T-helper 17 cell (primary cell): ENCODE measurements at regions not wholly inside any gene's neighbourhood (a gene's known extent, or its start where the extent isn't known, plus 50 kb on each side); places are given as distances from the start of the nearest gene placed in this dataset.

Experiments used
- ATAC-seq: fragments of 150-1000 bp; cut with Tn5 transposase; 2 replicates; pipeline ENCODE4 v1.10.0; 2021; ENCODE audit warnings: mild to moderate bottlenecking, moderate library complexity
- DNase-seq, 3 donors: peaks; one replicate each; pipeline versions ENCODE4 v3.0.0 to v3.0.0-alpha.2; 2020 to 2021
- H3K9me3 ChIP-seq: one replicate; pipeline ENCODE4 v1.7.0; 2013; ENCODE audit warnings: low read length, mild to moderate bottlenecking; ENCODE audit not compliant: control insufficient read depth, poor library complexity, severe bottlenecking
- H3K27ac Mint-ChIP-seq: one replicate; pipeline ENCODE4 v1.8.0; 2022; ENCODE audit warnings: mild to moderate bottlenecking, moderate library complexity, mixed read lengths
- H3K27me3 Mint-ChIP-seq: one replicate; pipeline ENCODE4 v1.8.0; 2022; ENCODE audit warnings: mixed read lengths
- H3K36me3 Mint-ChIP-seq: one replicate; pipeline ENCODE4 v1.8.0; 2022; ENCODE audit warnings: low read depth, mixed read lengths
- H3K4me1 Mint-ChIP-seq: one replicate; pipeline ENCODE4 v1.8.0; 2022; ENCODE audit warnings: mild to moderate bottlenecking, mixed read lengths
- H3K4me3 Mint-ChIP-seq: one replicate; pipeline ENCODE4 v1.8.0; 2022; ENCODE audit warnings: mild to moderate bottlenecking, moderate library complexity, mixed read lengths

DNA sequence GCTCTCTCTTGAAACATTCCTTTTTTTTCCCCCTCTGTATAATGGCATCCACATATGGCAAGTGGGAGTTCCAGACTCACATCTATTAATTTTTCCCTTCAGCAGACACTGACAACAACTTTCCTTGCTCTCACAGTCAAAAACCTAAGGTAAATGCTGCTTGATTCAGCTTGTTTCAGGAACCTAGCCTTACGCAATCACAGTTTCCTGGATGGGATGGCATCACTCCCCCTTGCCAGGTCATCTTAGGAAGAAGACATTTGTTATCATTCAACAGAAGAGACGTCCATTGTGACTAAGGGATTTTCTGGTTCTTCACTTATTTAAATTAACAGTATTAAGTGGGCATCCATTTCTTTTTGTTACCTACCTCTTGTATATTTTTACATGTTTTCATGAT lies 112.0 kb upstream of the PDGFD start:
- no peaks in the 10 kb centered on the region for H3K9me3 ChIP-seq
- Mint-ChIP-seq H3K27ac (no peak overlapping the region), H3K27me3 (no peaks in the 10 kb centered on the region), H3K4me3 (no peak overlapping the region), H3K36me3 (no peaks in the 10 kb centered on the region), H3K4me1 (no peaks in the 10 kb centered on the region)
- DNase-seq (no peak), ATAC-seq (no peak)

DNA sequence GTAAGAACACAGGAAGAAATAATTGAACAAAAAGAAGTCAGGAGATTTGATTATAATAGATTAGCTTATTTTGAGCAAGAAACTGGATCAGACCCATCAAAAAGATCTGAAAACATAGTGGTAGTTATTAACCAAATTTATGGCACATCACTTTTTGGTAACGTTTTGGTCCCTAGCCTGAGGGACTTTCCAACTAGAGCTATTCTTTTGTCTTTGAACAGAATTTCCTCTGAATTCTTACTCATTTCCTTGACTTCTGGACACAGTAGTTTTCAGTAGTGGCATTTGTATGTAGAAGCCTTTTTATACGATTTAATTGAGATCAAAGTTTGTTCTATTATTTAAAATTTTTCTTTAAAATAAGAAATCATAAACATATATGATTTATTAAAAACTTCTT lies 96.5 kb upstream of the PDGFD start:
- Mint-ChIP-seq H3K27ac (no peak overlapping the region), H3K4me3 (no peak overlapping the region), H3K4me1 (no peaks in the 10 kb centered on the region), H3K36me3 (no peaks in the 10 kb centered on the region), H3K27me3 (no peaks in the 10 kb centered on the region)
- ATAC-seq (no peak), DNase-seq (no peak)
- H3K9me3 ChIP-seq, result no peaks in the 10 kb centered on the region

DNA sequence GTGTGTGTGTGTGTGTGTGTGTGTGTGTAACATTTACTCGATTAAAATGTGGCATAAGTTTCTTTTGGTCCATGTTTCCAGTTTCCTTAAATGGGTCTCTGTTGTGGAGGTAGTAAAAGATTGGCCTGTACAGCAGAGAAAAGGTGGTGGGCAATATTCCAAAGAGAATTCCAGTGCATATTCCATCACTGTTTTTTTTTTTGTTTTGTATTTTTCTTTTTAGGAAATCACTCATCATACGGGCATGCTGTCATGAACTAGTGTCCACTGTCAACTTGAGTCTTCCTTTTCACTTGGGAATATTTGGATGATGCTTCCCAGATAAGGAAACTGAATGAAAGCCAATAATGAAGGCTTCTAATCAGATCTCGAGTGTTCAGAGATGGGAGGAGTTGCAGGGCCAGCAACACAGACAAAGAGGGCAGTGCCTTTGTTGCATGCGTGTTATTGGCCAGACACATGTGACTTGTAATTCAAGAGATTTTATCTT lies 95.2 kb upstream of the PDGFD start:
- H3K4me1 Mint-ChIP-seq, result no peaks in the 10 kb centered on the region
- no peaks in the 10 kb centered on the region for H3K9me3 ChIP-seq
- H3K36me3 Mint-ChIP-seq, result no peaks in the 10 kb centered on the region
- H3K4me3 Mint-ChIP-seq, result no peak overlapping the region
- no peak for ATAC-seq
- no peak overlapping the region for H3K27ac Mint-ChIP-seq
- DNase-seq, result no peak
- no peaks in the 10 kb centered on the region for H3K27me3 Mint-ChIP-seq

DNA sequence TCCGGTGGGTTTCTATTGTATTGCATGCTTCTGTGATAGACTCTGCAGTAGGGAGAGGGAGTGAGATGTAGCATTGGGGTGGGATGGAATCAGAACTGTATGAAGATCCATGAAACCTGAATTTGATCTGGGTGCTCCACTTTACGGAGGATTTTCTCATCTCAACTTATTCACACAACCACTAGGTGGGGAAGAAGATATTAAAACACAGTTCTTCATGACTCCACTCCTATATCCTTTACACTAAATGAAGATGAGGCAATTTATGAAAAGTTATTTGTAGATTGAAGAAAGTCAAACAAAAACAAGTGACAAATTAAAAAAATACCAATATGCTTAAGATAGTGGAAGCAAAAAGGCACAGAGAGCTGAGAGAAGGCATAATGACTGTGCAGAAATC lies 92.6 kb upstream of the PDGFD start:
- Mint-ChIP-seq H3K4me1 (no peaks in the 10 kb centered on the region), H3K4me3 (no peak overlapping the region), H3K36me3 (no peaks in the 10 kb centered on the region), H3K27ac (no peak overlapping the region), H3K27me3 (no peaks in the 10 kb centered on the region)
- DNase-seq (no peak), ATAC-seq (no peak)
- H3K9me3 ChIP-seq, result no peaks in the 10 kb centered on the region

DNA sequence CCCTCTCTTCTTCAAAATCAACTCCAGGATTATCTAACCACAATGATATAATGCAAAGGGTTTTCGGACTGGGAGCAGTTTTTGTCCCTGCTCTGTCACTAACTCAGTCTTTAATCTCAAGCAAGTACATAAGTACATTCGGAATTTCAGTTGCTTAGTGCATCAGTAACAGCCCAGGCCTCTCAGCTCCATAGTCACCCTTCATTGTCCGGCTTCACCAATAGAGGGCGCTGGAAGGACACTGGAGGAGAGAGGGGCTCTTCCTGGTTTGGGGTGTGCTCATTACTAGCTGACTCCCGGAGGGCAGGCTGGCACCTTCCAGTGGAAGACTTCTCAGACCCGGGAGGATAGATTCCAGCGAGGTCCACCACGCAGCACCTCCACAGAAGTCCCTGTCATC lies 90.4 kb upstream of the PDGFD start:
- Mint-ChIP-seq H3K27ac (no peak overlapping the region), H3K27me3 (no peaks in the 10 kb centered on the region), H3K4me1 (no peaks in the 10 kb centered on the region), H3K36me3 (no peaks in the 10 kb centered on the region), H3K4me3 (no peak overlapping the region)
- ATAC-seq (no peak), DNase-seq (no peak)
- H3K9me3 ChIP-seq, result no peaks in the 10 kb centered on the region

DNA sequence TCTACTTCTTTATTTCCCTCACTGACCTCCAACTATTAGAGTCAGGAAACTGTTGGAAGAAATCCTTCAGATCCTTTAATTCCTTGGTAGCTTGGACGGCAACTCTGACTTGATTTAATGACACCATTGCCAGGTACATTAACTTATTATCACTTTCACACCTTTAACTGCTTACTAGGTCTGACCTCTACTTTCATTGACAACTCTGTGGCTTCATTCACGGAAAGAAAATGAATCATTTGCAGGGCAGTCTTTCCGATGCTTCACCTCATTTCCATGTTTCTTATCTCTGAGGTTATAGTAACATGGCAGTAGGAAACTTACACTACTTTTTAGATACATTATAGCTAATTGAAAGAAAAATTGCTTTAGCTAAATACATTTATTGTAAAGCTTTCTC lies 82.6 kb upstream of the PDGFD start:
- no peaks in the 10 kb centered on the region for H3K4me1 Mint-ChIP-seq
- DNase-seq, result no peak
- no peaks in the 10 kb centered on the region for H3K9me3 ChIP-seq
- no peak overlapping the region for H3K27ac Mint-ChIP-seq
- ATAC-seq, result no peak
- H3K27me3 Mint-ChIP-seq, result no peaks in the 10 kb centered on the region
- no peaks in the 10 kb centered on the region for H3K36me3 Mint-ChIP-seq
- H3K4me3 Mint-ChIP-seq, result no peak overlapping the region

DNA sequence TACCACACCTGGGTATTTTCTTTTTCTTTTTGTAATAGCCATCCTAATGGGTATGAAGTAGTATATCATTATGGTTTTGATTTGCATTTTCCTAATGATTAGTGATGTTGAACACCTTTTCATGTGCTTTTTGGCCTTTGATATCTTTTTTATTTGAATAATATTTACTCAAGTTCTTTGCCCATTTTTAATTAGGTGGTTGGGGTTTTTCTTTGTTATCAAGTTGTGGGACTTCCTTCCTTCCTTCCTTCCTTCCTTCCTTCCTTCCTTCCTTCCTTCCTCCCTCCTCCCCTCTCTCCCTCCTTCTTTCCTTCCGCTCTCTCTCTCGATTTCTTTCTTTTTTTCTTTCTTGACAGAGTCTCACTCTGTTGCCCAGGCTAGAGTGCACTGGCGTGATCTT lies 75.0 kb upstream of the PDGFD start:
- H3K4me1 Mint-ChIP-seq, result no peaks in the 10 kb centered on the region
- DNase-seq (no peak), ATAC-seq (no peak)
- peaks cover 5% of the 10 kb centered on the region for H3K27me3 Mint-ChIP-seq
- no peak overlapping the region for H3K4me3 Mint-ChIP-seq
- no peaks in the 10 kb centered on the region for H3K36me3 Mint-ChIP-seq
- H3K9me3 ChIP-seq, result no peaks in the 10 kb centered on the region
- H3K27ac Mint-ChIP-seq, result no peak overlapping the region

DNA sequence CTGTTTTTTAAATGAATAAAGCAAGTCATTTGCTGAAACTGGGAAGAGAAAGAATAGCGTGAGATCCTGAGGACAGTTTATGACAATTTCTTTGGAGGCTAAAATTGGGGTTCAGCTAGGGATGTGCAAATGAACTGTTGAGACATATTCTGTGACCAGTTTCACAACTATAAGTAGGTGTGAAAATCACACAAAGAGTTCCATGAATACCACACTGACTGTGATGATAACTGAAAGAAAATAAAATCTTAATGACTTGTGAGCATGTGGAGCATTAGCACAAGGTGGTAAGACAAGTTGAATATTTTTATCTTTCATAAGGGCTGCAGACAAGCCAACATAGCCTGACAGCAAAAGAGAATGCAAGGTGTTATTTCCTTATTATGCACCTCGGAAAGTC lies 61.1 kb upstream of the PDGFD start:
- H3K27ac Mint-ChIP-seq, result no peak overlapping the region
- no peak overlapping the region for H3K4me3 Mint-ChIP-seq
- H3K27me3 Mint-ChIP-seq, result peaks cover 6% of the 10 kb centered on the region
- H3K36me3 Mint-ChIP-seq, result no peaks in the 10 kb centered on the region
- no peaks in the 10 kb centered on the region for H3K9me3 ChIP-seq
- no peak for ATAC-seq
- DNase-seq, result no peak
- no peaks in the 10 kb centered on the region for H3K4me1 Mint-ChIP-seq

DNA sequence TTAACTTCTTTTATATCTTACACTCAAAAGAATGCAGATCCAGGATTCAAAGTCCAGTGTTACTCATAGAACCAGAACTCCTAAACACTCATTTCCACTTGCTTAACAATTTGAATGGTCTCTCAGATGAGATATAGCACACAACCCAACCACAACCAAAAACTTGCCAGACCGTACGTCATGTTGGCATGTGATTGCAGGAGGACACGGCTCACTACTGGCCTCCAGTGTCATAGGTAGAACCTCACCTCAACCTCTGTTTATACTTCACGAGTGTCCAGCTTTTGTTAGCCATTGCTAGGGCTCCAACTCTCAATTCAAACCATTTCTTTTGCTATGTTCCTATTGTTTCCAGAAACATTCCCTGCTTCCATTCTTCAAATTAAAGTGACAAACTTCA lies 58.5 kb upstream of the PDGFD start:
- ATAC-seq (no peak), DNase-seq (no peak)
- Mint-ChIP-seq H3K4me1 (no peaks in the 10 kb centered on the region), H3K27me3 (peaks cover 6% of the 10 kb centered on the region), H3K36me3 (no peaks in the 10 kb centered on the region), H3K27ac (no peak overlapping the region), H3K4me3 (no peak overlapping the region)
- no peaks in the 10 kb centered on the region for H3K9me3 ChIP-seq

DNA sequence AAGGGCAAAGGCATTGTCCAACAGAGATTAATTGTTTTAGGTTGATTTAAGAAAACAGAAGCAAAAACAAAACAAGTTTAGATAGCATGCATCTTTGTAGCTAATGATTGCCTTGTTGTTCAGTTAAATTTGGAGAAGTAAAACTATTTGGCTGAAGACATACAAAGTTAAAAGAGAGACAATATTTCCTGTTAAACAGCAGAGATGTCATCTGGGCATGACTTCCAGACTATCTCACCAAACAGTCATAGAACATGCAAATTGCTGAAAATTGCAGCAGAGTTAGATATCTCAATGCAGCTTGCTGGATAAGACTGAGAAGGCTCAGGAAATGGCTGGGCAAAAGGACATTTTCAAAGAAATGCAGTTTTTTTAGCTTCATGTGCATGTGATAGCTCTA lies 57.5 kb upstream of the PDGFD start:
- Mint-ChIP-seq H3K4me3 (no peak overlapping the region), H3K27me3 (peaks cover 6% of the 10 kb centered on the region), H3K27ac (no peak overlapping the region), H3K4me1 (no peaks in the 10 kb centered on the region), H3K36me3 (no peaks in the 10 kb centered on the region)
- H3K9me3 ChIP-seq, result no peaks in the 10 kb centered on the region
- DNase-seq (no peak), ATAC-seq (no peak)

DNA sequence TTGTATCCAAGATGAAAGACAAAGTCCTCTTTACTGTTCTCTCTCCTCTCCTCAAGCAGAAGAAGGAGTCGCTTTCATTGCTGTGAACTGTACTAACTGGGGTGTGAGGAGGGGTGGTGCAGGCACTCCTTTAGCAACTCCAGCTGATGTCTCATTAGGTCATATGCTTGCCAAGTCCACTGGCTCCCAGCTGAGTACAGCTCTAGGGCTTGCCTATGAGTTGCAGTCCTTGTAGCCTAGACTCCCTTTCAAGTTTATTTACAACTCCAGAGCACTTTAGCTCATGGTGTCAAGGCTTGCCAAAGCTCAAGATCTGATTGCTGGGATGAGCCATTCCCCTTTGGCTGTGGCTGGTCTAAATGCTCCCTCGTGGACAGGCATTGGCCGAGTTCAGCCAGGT lies 55.1 kb upstream of the PDGFD start:
- no peaks in the 10 kb centered on the region for H3K4me1 Mint-ChIP-seq
- DNase-seq (no peak), ATAC-seq (no peak)
- no peak overlapping the region for H3K27ac Mint-ChIP-seq
- no peaks in the 10 kb centered on the region for H3K9me3 ChIP-seq
- H3K27me3 Mint-ChIP-seq, result peaks cover 6% of the 10 kb centered on the region
- H3K36me3 Mint-ChIP-seq, result no peaks in the 10 kb centered on the region
- no peak overlapping the region for H3K4me3 Mint-ChIP-seq

DNA sequence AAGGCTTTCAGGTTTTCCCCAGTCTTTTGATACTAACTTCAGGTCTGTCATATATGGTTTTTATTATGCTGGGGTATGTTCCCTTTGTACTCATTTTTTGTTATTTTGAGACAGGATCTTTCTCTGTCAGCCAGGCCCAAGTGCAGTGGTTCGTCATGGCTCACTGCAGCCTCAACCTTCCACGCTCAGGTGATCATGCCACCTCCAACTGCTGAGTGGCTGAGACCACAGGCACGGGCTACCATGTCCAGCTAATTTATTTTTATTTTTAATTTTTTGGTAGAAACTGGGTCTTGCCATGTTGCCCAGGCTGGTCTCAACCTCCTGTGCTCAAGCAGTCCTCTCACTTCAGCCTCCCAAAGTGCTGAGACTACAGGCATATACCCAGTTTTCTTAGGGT lies 50.6 kb upstream of the PDGFD start:
- ATAC-seq, result no peak
- no peak for DNase-seq
- H3K27ac Mint-ChIP-seq, result no peak overlapping the region
- H3K36me3 Mint-ChIP-seq, result no peaks in the 10 kb centered on the region
- no peaks in the 10 kb centered on the region for H3K4me1 Mint-ChIP-seq
- H3K4me3 Mint-ChIP-seq, result no peak overlapping the region
- no peaks in the 10 kb centered on the region for H3K9me3 ChIP-seq
- H3K27me3 Mint-ChIP-seq, result no peaks in the 10 kb centered on the region
